ENCODE measurements at regions not wholly inside any gene's neighbourhood (a gene's known extent, or its start where the extent isn't known, plus 50 kb on each side); places are given as distances from the start of the nearest gene placed in this dataset.

GRCh38 chr13:87057807-87058520, 613.2 kb upstream of the SLITRK5 start:
- no peak for DNase-seq
- Histone ChIP-seq H3K27me3 (replicated peaks; ENCODE audit: insufficient read depth, low read length) (no peaks in the 10 kb centered on the region), H3K36me3 (replicated peaks; ENCODE audit: insufficient read depth, low read length) (no peaks in the 10 kb centered on the region), H3K4me2 (ENCODE audit: low read depth, low read length) (no peak overlapping the region), H3K4me3 (ENCODE audit: low read length) (no peak overlapping the region), H3K9ac (ENCODE audit: low read length) (no peak overlapping the region), H3K27ac (ENCODE audit: low read length) (no peak overlapping the region), H3K9me3 (replicated peaks; ENCODE audit: insufficient read depth, low read length) (no peaks in the 10 kb centered on the region), H4K20me1 (ENCODE audit: insufficient read depth, low read length) (no peaks in the 10 kb centered on the region), H3K4me1 (ENCODE audit: low read length) (no peaks in the 10 kb centered on the region), H3K9me2 (replicated peaks; ENCODE audit: insufficient read depth, low read length) (no peaks in the 10 kb centered on the region), H3K79me2 (ENCODE audit: low read length) (no peaks in the 10 kb centered on the region), H2AFZ (ENCODE audit: low read length) (no peak overlapping the region), H3F3A (ENCODE audit: insufficient read depth, low read length) (no peaks in the 10 kb centered on the region)
- TF ChIP-seq EZH2 (optimal IDR thresholded peaks at IDR 0.05; ENCODE audit: low read depth, low read length) (no peak), CTCF (IDR thresholded peaks at IDR 0.05; ENCODE audit: low read length) (no peak), EZH2phosphoT487 (IDR thresholded peaks at IDR 0.05; ENCODE audit: low read length) (no peak)

- Histone ChIP-seq H3K27me3 (replicated peaks; ENCODE audit: insufficient read depth, low read length) (no peaks in the 10 kb centered on the region), H3K9me3 (replicated peaks; ENCODE audit: insufficient read depth, low read length) (no peaks in the 10 kb centered on the region), H3K79me2 (ENCODE audit: low read length) (no peaks in the 10 kb centered on the region), H3K4me2 (ENCODE audit: low read depth, low read length) (no peak overlapping the region), H3K4me3 (ENCODE audit: low read length) (no peak overlapping the region), H3K27ac (ENCODE audit: low read length) (no peak overlapping the region), H4K20me1 (ENCODE audit: insufficient read depth, low read length) (no peaks in the 10 kb centered on the region), H3K36me3 (replicated peaks; ENCODE audit: insufficient read depth, low read length) (no peaks in the 10 kb centered on the region), H2AFZ (ENCODE audit: low read length) (no peak overlapping the region), H3F3A (ENCODE audit: insufficient read depth, low read length) (no peaks in the 10 kb centered on the region), H3K4me1 (ENCODE audit: low read length) (no peaks in the 10 kb centered on the region), H3K9me2 (replicated peaks; ENCODE audit: insufficient read depth, low read length) (no peaks in the 10 kb centered on the region), H3K9ac (ENCODE audit: low read length) (no peak overlapping the region)
- TF ChIP-seq EZH2 (optimal IDR thresholded peaks at IDR 0.05; ENCODE audit: low read depth, low read length) (no peak), CTCF (IDR thresholded peaks at IDR 0.05; ENCODE audit: low read length) (no peak), EZH2phosphoT487 (IDR thresholded peaks at IDR 0.05; ENCODE audit: low read length) (no peak)
- no peak for DNase-seq
Observed at GRCh38 chr13:87058786-87059329, 612.3 kb upstream of the SLITRK5 start.

GRCh38 chr13:87078947-87079795, 592.0 kb upstream of the SLITRK5 start:
- TF ChIP-seq EZH2phosphoT487 (IDR thresholded peaks at IDR 0.05; ENCODE audit: low read length) = no peak
- TF ChIP-seq EZH2 (optimal IDR thresholded peaks at IDR 0.05; ENCODE audit: low read depth, low read length) = no peak
- TF ChIP-seq CTCF (IDR thresholded peaks at IDR 0.05; ENCODE audit: low read length) = no peak
- Histone ChIP-seq H3K9ac (ENCODE audit: low read length) (no peak overlapping the region), H3K27ac (ENCODE audit: low read length) (no peak overlapping the region), H3K9me2 (replicated peaks; ENCODE audit: insufficient read depth, low read length) (no peaks in the 10 kb centered on the region), H3K4me2 (ENCODE audit: low read depth, low read length) (no peak overlapping the region), H3K4me1 (ENCODE audit: low read length) (no peaks in the 10 kb centered on the region), H3F3A (ENCODE audit: insufficient read depth, low read length) (no peaks in the 10 kb centered on the region), H4K20me1 (ENCODE audit: insufficient read depth, low read length) (no peaks in the 10 kb centered on the region), H2AFZ (ENCODE audit: low read length) (no peak overlapping the region), H3K9me3 (replicated peaks; ENCODE audit: insufficient read depth, low read length) (no peaks in the 10 kb centered on the region), H3K36me3 (replicated peaks; ENCODE audit: insufficient read depth, low read length) (no peaks in the 10 kb centered on the region), H3K79me2 (ENCODE audit: low read length) (no peaks in the 10 kb centered on the region), H3K4me3 (ENCODE audit: low read length) (no peak overlapping the region), H3K27me3 (replicated peaks; ENCODE audit: insufficient read depth, low read length) (no peaks in the 10 kb centered on the region)
- DNase-seq = no peak

All from MM.1S (cell line).